ENCODE measurements at regions not wholly inside any gene's neighbourhood (a gene's known extent, or its start where the extent isn't known, plus 50 kb on each side); places are given as distances from the start of the nearest gene placed in this dataset.

DNA sequence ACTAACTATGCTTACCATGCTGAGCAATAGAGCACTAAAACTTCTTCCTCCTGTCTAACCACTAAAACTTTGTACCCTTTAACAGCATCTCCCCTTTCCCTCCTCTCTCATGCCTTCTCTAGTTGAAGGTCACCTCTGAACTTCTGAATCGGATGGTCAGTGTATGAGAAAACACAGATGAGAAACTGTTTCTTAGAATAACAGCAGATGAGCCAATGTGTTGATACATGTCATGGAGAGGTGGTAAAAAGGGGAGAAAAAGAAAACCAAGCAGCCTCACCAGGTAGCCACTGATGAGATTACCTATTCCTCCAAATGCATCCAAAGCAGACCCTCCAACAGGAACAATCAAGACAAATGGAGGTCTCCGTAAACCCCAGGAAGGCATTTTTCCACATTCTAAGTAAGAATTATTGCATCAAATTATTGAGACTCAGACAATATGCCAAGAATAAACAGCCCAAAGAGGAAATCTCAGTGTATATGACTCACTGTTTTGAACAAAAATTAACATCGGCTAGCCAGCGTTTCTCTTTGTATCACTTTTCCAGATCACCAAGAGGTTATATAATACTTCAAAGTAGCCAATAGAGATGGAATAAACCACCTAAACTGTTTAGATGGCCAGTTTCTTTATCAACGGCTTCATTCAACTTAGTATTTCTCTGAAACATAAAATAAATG, 793.3 kb upstream of the SOX9 start:
- DNase-seq (ENCODE audit: low read depth in 1 of 2, low spot score in 2 of 2) (no peak), FAIRE-seq (no peak)
- 79% methylated on average over 5 of the region's 5 CpGs; no CpG with 5 or more reads in 1 of the 2 experiments for WGBS, 2 experiments (ENCODE audit: extremely low coverage in 1 of 2, insufficient coverage in 1 of 2, insufficient read length in 1 of 2, insufficient replicate concordance in 2 of 2, low coverage in 1 of 2, low lambda C conversion rate in 2 of 2, missing lambda C conversion rate in 1 of 2)
- no peaks in the 10 kb centered on the region for H3K9me3 ChIP-seq (ENCODE audit: insufficient read depth in 2 of 2, low read depth in 1 of 2, low read length in 1 of 2)
- H2BK20ac ChIP-seq (ENCODE audit: low read length) = no peak overlapping the region
- no peak overlapping the region for H3K14ac ChIP-seq (ENCODE audit: insufficient read length)
- H3K79me1 ChIP-seq (ENCODE audit: low read depth, low read length) = no peaks in the 10 kb centered on the region
- H3K56ac ChIP-seq (replicated peaks; ENCODE audit: insufficient read length, low read depth, low read length) = no peak overlapping the region
- ChIA-PET POLR2A (ENCODE audit: partially characterized antibody) (no interaction called here), CTCF (ENCODE audit: partially characterized antibody) (interaction anchor here (0.7 to 1.1 kb wide), 2 partner anchors 23 to 563 kb away, joined by 3 read pairs; no protein-coding TSS in a partner anchor)
- H3K4me3 ChIP-seq (ENCODE audit: extremely low read depth in 1 of 4, insufficient read depth in 2 of 4, low read depth in 3 of 4, low read length in 4 of 4) = no peak overlapping the region
- no peak overlapping the region for H2BK120ac ChIP-seq (replicated peaks; ENCODE audit: low read depth, low read length)
- no peaks in the 10 kb centered on the region for H3K36me3 ChIP-seq (ENCODE audit: control insufficient read depth in 2 of 4, insufficient read depth in 4 of 4, low read length in 3 of 4)
- no peak overlapping the region for H3K23ac ChIP-seq (ENCODE audit: insufficient read length)
- no peak overlapping the region for H3K4me2 ChIP-seq (ENCODE audit: insufficient read depth in 1 of 2, low read depth in 2 of 2, low read length in 2 of 2)
- no peak overlapping the region for H3K27ac ChIP-seq (ENCODE audit: low read depth, low read length)
- no peak overlapping the region for H4K91ac ChIP-seq (replicated peaks; ENCODE audit: insufficient read length, low read length)
- no peaks in the 10 kb centered on the region for H3K4me1 ChIP-seq (replicated peaks in 1 of 4; ENCODE audit: control insufficient read depth in 3 of 4, insufficient read depth in 4 of 4, low read length in 3 of 4)
- H2BK12ac ChIP-seq (ENCODE audit: low read depth, low read length) = no peak overlapping the region
- no peak overlapping the region for H2AFZ ChIP-seq (ENCODE audit: low read length)
- no peaks in the 10 kb centered on the region for H3K79me2 ChIP-seq (ENCODE audit: control insufficient read depth in 1 of 2, insufficient read depth in 2 of 2, low read length in 2 of 2)
- H3K23me2 ChIP-seq (ENCODE audit: low read depth, low read length) = no peaks in the 10 kb centered on the region
- no peak overlapping the region for H3K18ac ChIP-seq (ENCODE audit: extremely low read depth, low read length)
- H2AK5ac ChIP-seq (ENCODE audit: low read depth, low read length) = no peak overlapping the region
- no peak overlapping the region for H4K8ac ChIP-seq (ENCODE audit: extremely low read depth, insufficient read depth, low read length)
- no peak overlapping the region for H3K4ac ChIP-seq (replicated peaks; ENCODE audit: insufficient read length, low read depth, low read length)
- no peak overlapping the region for H2BK5ac ChIP-seq (ENCODE audit: low read depth, low read length)
- H4K5ac ChIP-seq (ENCODE audit: insufficient read length, low read depth, low read length) = no peak overlapping the region
- H4K20me1 ChIP-seq (replicated peaks in 1 of 2; ENCODE audit: control insufficient read depth in 1 of 2, insufficient read depth in 2 of 2, low read length in 2 of 2) = no peaks in the 10 kb centered on the region
- no peak overlapping the region for H3K9ac ChIP-seq (replicated peaks in 1 of 4; ENCODE audit: extremely low read depth in 1 of 4, low read depth in 3 of 4, low read length in 3 of 4)
- no peak overlapping the region for H2BK15ac ChIP-seq (ENCODE audit: low read length)
- H3K27me3 ChIP-seq (replicated peaks in 1 of 4; ENCODE audit: control insufficient read depth in 3 of 4, extremely low read depth in 1 of 4, insufficient read depth in 3 of 4, low read length in 3 of 4) = no peaks in the 10 kb centered on the region
- TF ChIP-seq BRCA1 (IDR thresholded peaks at IDR 0.05; ENCODE audit: low read depth, low read length) = no peak
- TF ChIP-seq SIN3A (conservative IDR thresholded peaks at IDR 0.05 in 1 of 2, IDR thresholded peaks at IDR 0.05 in 1 of 2; ENCODE audit: low read depth in 1 of 2, low read length in 2 of 2) = no peak
- TF ChIP-seq KDM4A (IDR thresholded peaks at IDR 0.05; ENCODE audit: low read depth, low read length, severe bottlenecking) = no peak
- no peak for TF ChIP-seq BACH1 (IDR thresholded peaks at IDR 0.05; ENCODE audit: low read length)
- no peak for TF ChIP-seq SIX5 (IDR thresholded peaks at IDR 0.05; ENCODE audit: low read depth, low read length)
- TF ChIP-seq GTF2F1 (IDR thresholded peaks at IDR 0.05; ENCODE audit: borderline replicate concordance, low read depth, low read length) = no peak
- TF ChIP-seq TAF1 (IDR thresholded peaks at IDR 0.05; ENCODE audit: low read depth, low read length) = no peak
